Astrocyte of the spinal cord (primary cell): ENCODE measurements at regions not wholly inside any gene's neighbourhood (a gene's known extent, or its start where the extent isn't known, plus 50 kb on each side); places are given as distances from the start of the nearest gene placed in this dataset.

ENCODE experiments used
- DNase-seq: peaks from one replicate; pipeline ENCODE4 v3.0.0; 2011; ENCODE audit warnings: low read depth, low spot score
- H3K4me3 ChIP-seq: 2 replicates; pipeline ENCODE4 v1.5.1; 2011; ENCODE audit warnings: low read depth, mild to moderate bottlenecking, low read length, moderate library complexity
- in situ Hi-C: cut with HindIII; loops from 2 replicates; pipeline ENCODE4 v1.10.0; 2017; ENCODE audit warnings: low sequenced_read_pairs
- TF ChIP-seq, protein P1 (sequence below): IDR thresholded peaks from 2 replicates; pipeline ENCODE4 v1.5.1; 2012; ENCODE audit warnings: low read depth, mild to moderate bottlenecking, low read length, inconsistent platforms

DNA sequence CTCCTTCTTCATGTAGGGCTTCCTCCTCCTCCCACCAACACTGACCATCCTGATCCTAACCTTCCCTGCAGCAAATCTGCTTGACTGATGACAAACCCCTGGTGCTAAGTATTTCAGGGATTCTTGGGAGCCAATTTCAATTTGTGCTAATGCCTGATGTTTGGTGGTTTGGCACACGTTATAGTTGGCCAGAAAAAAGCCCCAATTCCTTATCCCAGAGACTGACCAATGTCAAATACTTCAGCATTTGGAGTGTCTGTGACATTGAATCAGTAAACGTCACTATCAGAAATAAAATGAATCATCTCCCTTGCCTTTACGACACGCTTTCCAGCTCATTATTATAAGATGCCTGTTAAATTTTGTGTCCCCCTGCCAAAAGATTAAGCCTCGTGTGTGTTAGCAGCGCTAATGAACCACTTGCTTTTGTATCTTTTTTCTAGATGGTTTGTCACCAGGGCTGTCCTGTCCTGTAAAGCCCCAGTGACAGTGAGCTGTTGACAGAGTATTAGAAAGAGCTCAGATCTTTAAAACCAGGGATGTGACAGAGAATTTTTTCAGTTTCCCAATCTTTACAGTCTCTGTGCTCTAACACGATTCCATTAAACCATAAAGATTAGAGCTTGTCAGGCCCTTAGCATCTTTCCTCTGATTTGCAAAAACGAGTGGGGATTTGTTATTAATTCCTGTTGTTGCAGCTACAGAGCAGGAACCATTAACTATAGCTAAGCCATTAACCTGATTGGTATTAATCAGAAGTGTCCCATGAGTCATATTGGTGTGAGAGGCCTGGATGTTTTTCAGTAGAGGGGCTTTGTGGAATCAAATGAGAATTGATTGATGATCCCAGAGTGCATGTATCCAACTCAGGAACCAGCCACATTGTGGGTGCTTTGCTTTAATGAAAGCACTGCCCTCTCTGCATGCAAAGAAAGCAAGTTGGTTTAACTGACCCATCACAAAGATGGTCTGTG, 665.1 kb upstream of the PLXNA2 start:
- in situ Hi-C loops, result no loop called here
- no peak for DNase-seq
- TF ChIP-seq, protein P1, sequence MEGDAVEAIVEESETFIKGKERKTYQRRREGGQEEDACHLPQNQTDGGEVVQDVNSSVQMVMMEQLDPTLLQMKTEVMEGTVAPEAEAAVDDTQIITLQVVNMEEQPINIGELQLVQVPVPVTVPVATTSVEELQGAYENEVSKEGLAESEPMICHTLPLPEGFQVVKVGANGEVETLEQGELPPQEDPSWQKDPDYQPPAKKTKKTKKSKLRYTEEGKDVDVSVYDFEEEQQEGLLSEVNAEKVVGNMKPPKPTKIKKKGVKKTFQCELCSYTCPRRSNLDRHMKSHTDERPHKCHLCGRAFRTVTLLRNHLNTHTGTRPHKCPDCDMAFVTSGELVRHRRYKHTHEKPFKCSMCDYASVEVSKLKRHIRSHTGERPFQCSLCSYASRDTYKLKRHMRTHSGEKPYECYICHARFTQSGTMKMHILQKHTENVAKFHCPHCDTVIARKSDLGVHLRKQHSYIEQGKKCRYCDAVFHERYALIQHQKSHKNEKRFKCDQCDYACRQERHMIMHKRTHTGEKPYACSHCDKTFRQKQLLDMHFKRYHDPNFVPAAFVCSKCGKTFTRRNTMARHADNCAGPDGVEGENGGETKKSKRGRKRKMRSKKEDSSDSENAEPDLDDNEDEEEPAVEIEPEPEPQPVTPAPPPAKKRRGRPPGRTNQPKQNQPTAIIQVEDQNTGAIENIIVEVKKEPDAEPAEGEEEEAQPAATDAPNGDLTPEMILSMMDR, result no peak
- H3K4me3 ChIP-seq, result no peak overlapping the region

DNA sequence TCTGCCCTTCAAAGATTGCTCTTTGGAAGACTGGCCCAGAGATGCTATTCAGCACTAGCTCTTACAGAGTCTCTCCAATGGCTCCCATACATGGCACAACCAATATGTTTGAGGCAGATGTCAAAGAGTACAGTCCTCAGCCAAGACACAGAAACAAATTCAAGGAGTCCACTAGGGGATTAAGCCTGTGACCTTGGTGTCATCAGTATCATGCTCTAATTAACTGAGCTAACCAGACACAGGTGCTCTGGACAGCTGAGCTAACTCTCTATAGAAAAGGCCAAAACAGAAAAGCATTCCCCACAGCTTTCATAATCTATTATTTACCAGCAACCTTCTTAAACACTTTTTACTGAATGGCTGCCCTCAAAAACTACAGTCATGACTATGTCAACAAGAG, 666.0 kb upstream of the PLXNA2 start:
- in situ Hi-C loops, result no loop called here

DNA sequence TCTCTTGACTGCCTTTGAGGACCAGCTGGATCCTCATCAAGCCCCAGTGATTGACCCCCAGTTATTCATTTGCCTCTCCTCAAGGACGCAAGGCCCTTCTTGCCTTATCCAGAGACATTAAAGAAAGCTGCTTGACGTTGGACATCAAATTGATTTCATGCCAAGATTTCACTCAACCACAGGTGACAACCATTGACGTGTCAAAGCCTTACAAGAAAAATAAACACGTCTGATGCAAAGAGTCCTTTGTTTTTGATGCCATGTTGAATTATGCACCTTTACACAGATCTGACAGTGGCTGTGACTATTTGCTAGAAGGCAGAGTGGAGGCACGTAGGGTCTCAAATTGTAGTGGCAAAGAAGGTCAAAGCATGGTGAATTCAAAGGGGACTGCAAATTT, 666.2 kb upstream of the CAMK1G start:
- H3K4me3 ChIP-seq, result no peak overlapping the region
- in situ Hi-C loops, result no loop called here
- TF ChIP-seq, protein P1, result no peak
- no peak for DNase-seq

More for the DNA sequence above, 666.0 kb upstream of the PLXNA2 start:
- TF ChIP-seq, protein P1, result no peak
- DNase-seq, result no peak
- H3K4me3 ChIP-seq, result no peak overlapping the region

- no peak overlapping the region for H3K4me3 ChIP-seq
- in situ Hi-C loops, result no loop called here
- TF ChIP-seq, protein P1, result no peak
- DNase-seq, result no peak
These were observed 665.8 kb upstream of the CAMK1G start for GRCh38 chr1:208917723-208918122.

DNA sequence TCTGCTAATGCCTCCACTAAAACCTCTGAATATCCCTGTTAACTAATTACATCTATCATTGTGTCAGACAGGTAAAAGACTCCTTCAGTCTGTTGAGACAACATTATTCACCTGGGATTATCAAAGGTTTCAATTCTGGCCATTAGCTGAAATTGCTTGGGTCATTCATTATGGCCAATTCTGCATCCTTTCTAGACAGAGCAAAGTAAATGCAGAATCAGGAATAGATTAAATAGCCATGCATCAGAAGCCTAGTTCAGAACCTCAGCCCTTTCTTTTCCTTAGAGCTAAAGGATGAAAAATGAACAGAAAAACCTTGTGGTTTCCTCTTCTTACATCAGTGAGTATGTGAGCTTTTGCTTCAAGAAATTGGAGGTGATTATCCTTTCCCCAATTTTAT, 665.4 kb upstream of the CAMK1G start:
- TF ChIP-seq, protein P1, result no peak
- DNase-seq, result no peak
- in situ Hi-C loops, result no loop called here
- H3K4me3 ChIP-seq, result no peak overlapping the region

- in situ Hi-C loops, result no loop called here
- H3K4me3 ChIP-seq, result no peak overlapping the region
- no peak for DNase-seq
- TF ChIP-seq, protein P1, result no peak
These were observed 664.1 kb upstream of the CAMK1G start for GRCh38 chr1:208919371-208919770.
